OCI-LY1 (cell line): ENCODE measurements at regions not wholly inside any gene's neighbourhood (a gene's known extent, or its start where the extent isn't known, plus 50 kb on each side); places are given as distances from the start of the nearest gene placed in this dataset.

ENCODE experiments used
- H2AFZ ChIP-seq: fragments of 200-600 bp; sonication (generic), shearing (Covaris generic); 2 replicates; pipeline ENCODE4 v1.6.0; 2014; ENCODE audit warnings: antibody characterized with exemption, mild to moderate bottlenecking, low read length
- H3F3A ChIP-seq: fragments of 200-600 bp; sonication (generic), shearing (Covaris generic); 2 replicates; pipeline ENCODE4 v1.6.0; 2014; ENCODE audit warnings: mild to moderate bottlenecking, antibody characterized with exemption, low read length, moderate library complexity; ENCODE audit not compliant: insufficient read depth
- H3K27ac ChIP-seq: fragments of 200-600 bp; sonication (generic); 2 replicates; pipeline ENCODE4 v1.5.1; 2014; ENCODE audit warnings: low read length, mixed run types, mild to moderate bottlenecking, low read depth; ENCODE audit not compliant: poor library complexity, severe bottlenecking
- H3K27me3 ChIP-seq: fragments of 200-600 bp; sonication (generic); 2 replicates; pipeline ENCODE4 v1.6.0; 2014; ENCODE audit warnings: antibody characterized with exemption, mild to moderate bottlenecking, low read length, moderate library complexity; ENCODE audit not compliant: insufficient read depth
- H3K36me3 ChIP-seq: fragments of 200-600 bp; sonication (generic); 2 replicates; pipeline ENCODE4 v1.6.1; 2014; ENCODE audit warnings: mild to moderate bottlenecking, antibody characterized with exemption, low read length, moderate library complexity, mixed read lengths; ENCODE audit not compliant: insufficient read depth
- H3K4me1 ChIP-seq: fragments of 200-600 bp; sonication (generic); 2 replicates; pipeline ENCODE4 v1.5.1; 2014; ENCODE audit warnings: mild to moderate bottlenecking, low read length, moderate library complexity; ENCODE audit not compliant: insufficient read depth, severe bottlenecking
- H3K4me2 ChIP-seq: fragments of 200-600 bp; sonication (generic), shearing (Covaris generic); 2 replicates; pipeline ENCODE4 v1.6.1; 2014; ENCODE audit warnings: low read length
- H3K4me3 ChIP-seq: fragments of 200-600 bp; sonication (generic); 2 replicates; pipeline ENCODE4 v1.5.1; 2014; ENCODE audit warnings: low read length, low read depth, mild to moderate bottlenecking, mixed read lengths; ENCODE audit not compliant: poor library complexity, severe bottlenecking
- H3K79me2 ChIP-seq: fragments of 200-600 bp; shearing (Covaris generic); 2 replicates; pipeline ENCODE4 v1.6.1; 2016; ENCODE audit warnings: mixed run types, low read length, mixed read lengths; ENCODE audit not compliant: insufficient read depth
- H3K9ac ChIP-seq: fragments of 200-600 bp; sonication (generic), shearing (Covaris generic); 2 replicates; pipeline ENCODE4 v1.6.1; 2014; ENCODE audit warnings: mild to moderate bottlenecking, low read length, mixed read lengths
- H3K9me2 ChIP-seq: fragments of 200-600 bp; sonication (generic), shearing (Covaris generic); 2 replicates; pipeline ENCODE4 v1.6.1; 2014; ENCODE audit warnings: low read depth, mild to moderate bottlenecking, low read length, mixed read lengths
- H3K9me3 ChIP-seq: fragments of 200-600 bp; shearing (Covaris generic); 2 replicates; pipeline ENCODE4 v1.6.1; 2014; ENCODE audit warnings: low read length, mixed read lengths
- H4K20me1 ChIP-seq: fragments of 200-600 bp; sonication (generic), shearing (Covaris generic); 2 replicates; pipeline ENCODE4 v1.6.0; 2016; ENCODE audit warnings: mild to moderate bottlenecking, low read length; ENCODE audit not compliant: insufficient read depth
- EZH2 ChIP-seq: fragments of 200-600 bp; sonication (generic), shearing (Covaris generic); IDR thresholded peaks from 2 replicates; pipeline ENCODE4 v1.8.0; 2017; ENCODE audit warnings: borderline replicate concordance, mixed run types, mild to moderate bottlenecking, antibody characterized with exemption, low read length, moderate library complexity, mixed read lengths
- TF ChIP-seq, protein P1 (sequence below): fragments of 200-600 bp; sonication (generic), shearing (Covaris generic); IDR thresholded peaks from 2 replicates; pipeline ENCODE4 v1.5.1; 2017; ENCODE audit warnings: mild to moderate bottlenecking, antibody characterized with exemption, low read length, moderate library complexity, mixed read lengths

GRCh38 chr6:93017213-93017612 is 402.1 kb downstream of the EPHA7 start:
- H3F3A ChIP-seq = no peaks in the 10 kb centered on the region
- no peaks in the 10 kb centered on the region for H3K9me3 ChIP-seq
- TF ChIP-seq EZH2 = no peak
- TF ChIP-seq, protein P1, sequence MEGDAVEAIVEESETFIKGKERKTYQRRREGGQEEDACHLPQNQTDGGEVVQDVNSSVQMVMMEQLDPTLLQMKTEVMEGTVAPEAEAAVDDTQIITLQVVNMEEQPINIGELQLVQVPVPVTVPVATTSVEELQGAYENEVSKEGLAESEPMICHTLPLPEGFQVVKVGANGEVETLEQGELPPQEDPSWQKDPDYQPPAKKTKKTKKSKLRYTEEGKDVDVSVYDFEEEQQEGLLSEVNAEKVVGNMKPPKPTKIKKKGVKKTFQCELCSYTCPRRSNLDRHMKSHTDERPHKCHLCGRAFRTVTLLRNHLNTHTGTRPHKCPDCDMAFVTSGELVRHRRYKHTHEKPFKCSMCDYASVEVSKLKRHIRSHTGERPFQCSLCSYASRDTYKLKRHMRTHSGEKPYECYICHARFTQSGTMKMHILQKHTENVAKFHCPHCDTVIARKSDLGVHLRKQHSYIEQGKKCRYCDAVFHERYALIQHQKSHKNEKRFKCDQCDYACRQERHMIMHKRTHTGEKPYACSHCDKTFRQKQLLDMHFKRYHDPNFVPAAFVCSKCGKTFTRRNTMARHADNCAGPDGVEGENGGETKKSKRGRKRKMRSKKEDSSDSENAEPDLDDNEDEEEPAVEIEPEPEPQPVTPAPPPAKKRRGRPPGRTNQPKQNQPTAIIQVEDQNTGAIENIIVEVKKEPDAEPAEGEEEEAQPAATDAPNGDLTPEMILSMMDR = peak; percentile 53
- H3K9me2 ChIP-seq = no peaks in the 10 kb centered on the region
- H3K36me3 ChIP-seq = no peaks in the 10 kb centered on the region
- no peak overlapping the region for H3K4me3 ChIP-seq
- no peak overlapping the region for H3K9ac ChIP-seq
- no peaks in the 10 kb centered on the region for H4K20me1 ChIP-seq
- peak overlapping the region; percentile 63; the same call in 1 of the 2 replicates for H2AFZ ChIP-seq
- no peaks in the 10 kb centered on the region for H3K27me3 ChIP-seq
- H3K4me2 ChIP-seq = no peak overlapping the region
- no peak overlapping the region for H3K27ac ChIP-seq
- H3K4me1 ChIP-seq = peaks cover 5% of the 10 kb centered on the region
- no peaks in the 10 kb centered on the region for H3K79me2 ChIP-seq

GRCh38 chr6:93013054-93013453 is 406.3 kb downstream of the EPHA7 start:
- Histone ChIP-seq H4K20me1 (no peaks in the 10 kb centered on the region), H2AFZ (no peak overlapping the region), H3K9me3 (no peaks in the 10 kb centered on the region), H3K4me1 (peaks cover 5% of the 10 kb centered on the region), H3K4me2 (no peak overlapping the region), H3K36me3 (no peaks in the 10 kb centered on the region), H3F3A (no peaks in the 10 kb centered on the region), H3K27ac (no peak overlapping the region), H3K9ac (no peak overlapping the region), H3K79me2 (no peaks in the 10 kb centered on the region), H3K4me3 (no peak overlapping the region), H3K9me2 (no peaks in the 10 kb centered on the region), H3K27me3 (no peaks in the 10 kb centered on the region)
- no peak for TF ChIP-seq EZH2
- TF ChIP-seq, protein P1 = no peak

GRCh38 chr6:93008375-93008774 is 411.0 kb downstream of the EPHA7 start:
- no peaks in the 10 kb centered on the region for H3F3A ChIP-seq
- no peaks in the 10 kb centered on the region for H3K9me3 ChIP-seq
- no peak overlapping the region for H3K4me2 ChIP-seq
- H4K20me1 ChIP-seq = no peaks in the 10 kb centered on the region
- H3K4me3 ChIP-seq = no peak overlapping the region
- no peaks in the 10 kb centered on the region for H3K9me2 ChIP-seq
- no peak overlapping the region for H3K9ac ChIP-seq
- H3K27me3 ChIP-seq = no peaks in the 10 kb centered on the region
- TF ChIP-seq, protein P1 = no peak
- TF ChIP-seq EZH2 = no peak
- no peaks in the 10 kb centered on the region for H3K79me2 ChIP-seq
- no peak overlapping the region for H3K27ac ChIP-seq
- no peaks in the 10 kb centered on the region for H3K36me3 ChIP-seq
- no peaks in the 10 kb centered on the region for H3K4me1 ChIP-seq
- no peak overlapping the region for H2AFZ ChIP-seq
